Skeletal muscle cell (primary cell): ENCODE measurements at regions not wholly inside any gene's neighbourhood (a gene's known extent, or its start where the extent isn't known, plus 50 kb on each side); places are given as distances from the start of the nearest gene placed in this dataset.
A peak's percentile ranks its signal among the peaks of the same experiment; 100 is the strongest.

ENCODE experiments used
- DNase-seq: peaks from one replicate; pipeline ENCODE4 v3.0.0-alpha.2; 2010; ENCODE audit warnings: low read depth
- H3K4me3 ChIP-seq: 2 replicates; pipeline ENCODE4 v1.5.1; 2011; ENCODE audit warnings: low read depth, mild to moderate bottlenecking, control low read depth, low read length, moderate library complexity

GRCh38 chr21:27145134-27145798 lies 178.4 kb upstream of the ADAMTS5 start:
- DNase-seq: no peak
- no peak overlapping the region for H3K4me3 ChIP-seq

GRCh38 chr21:27143476-27143875 lies 176.6 kb upstream of the ADAMTS5 start:
- no peak overlapping the region for H3K4me3 ChIP-seq
- DNase-seq: no peak

GRCh38 chr21:27139526-27139925 lies 172.6 kb upstream of the ADAMTS5 start:
- no peak overlapping the region for H3K4me3 ChIP-seq
- DNase-seq: no peak

GRCh38 chr21:27134516-27134915 lies 167.6 kb upstream of the ADAMTS5 start:
- peak; percentile 27 for DNase-seq
- no peak overlapping the region for H3K4me3 ChIP-seq

GRCh38 chr21:27132266-27132665 lies 165.4 kb upstream of the ADAMTS5 start:
- DNase-seq: peak; percentile 84
- no peak overlapping the region for H3K4me3 ChIP-seq

- DNase-seq: no peak
- H3K4me3 ChIP-seq: no peak overlapping the region
Observed at GRCh38 chr21:27130154-27130553, 163.3 kb upstream of the ADAMTS5 start.

- no peak for DNase-seq
- H3K4me3 ChIP-seq: no peak overlapping the region
Observed at GRCh38 chr21:27129694-27130093, 162.8 kb upstream of the ADAMTS5 start.

- no peak for DNase-seq
- H3K4me3 ChIP-seq: no peak overlapping the region
Observed at GRCh38 chr21:27129215-27129614, 162.3 kb upstream of the ADAMTS5 start.

GRCh38 chr21:27126140-27126539 lies 159.3 kb upstream of the ADAMTS5 start:
- H3K4me3 ChIP-seq: no peak overlapping the region
- no peak for DNase-seq

- no peak overlapping the region for H3K4me3 ChIP-seq
- no peak for DNase-seq
Observed at GRCh38 chr21:27122686-27123085, 155.8 kb upstream of the ADAMTS5 start.

GRCh38 chr21:27114111-27114510 lies 147.2 kb upstream of the ADAMTS5 start:
- no peak overlapping the region for H3K4me3 ChIP-seq
- DNase-seq: no peak

- H3K4me3 ChIP-seq: no peak overlapping the region
- no peak for DNase-seq
Observed at GRCh38 chr21:27112186-27112585, 145.3 kb upstream of the ADAMTS5 start.

- no peak for DNase-seq
- no peak overlapping the region for H3K4me3 ChIP-seq
Observed at GRCh38 chr21:27110956-27111355, 144.1 kb upstream of the ADAMTS5 start.

- no peak for DNase-seq
- no peak overlapping the region for H3K4me3 ChIP-seq
Observed at GRCh38 chr21:27108701-27109100, 141.8 kb upstream of the ADAMTS5 start.

GRCh38 chr21:27108228-27108627 lies 141.3 kb upstream of the ADAMTS5 start:
- DNase-seq: no peak
- no peak overlapping the region for H3K4me3 ChIP-seq

- no peak for DNase-seq
- H3K4me3 ChIP-seq: no peak overlapping the region
Observed at GRCh38 chr21:27104846-27105431, 138.1 kb upstream of the ADAMTS5 start.

GRCh38 chr21:27103768-27104167 lies 136.9 kb upstream of the ADAMTS5 start:
- H3K4me3 ChIP-seq: no peak overlapping the region
- no peak for DNase-seq

- H3K4me3 ChIP-seq: no peak overlapping the region
- no peak for DNase-seq
Observed at GRCh38 chr21:27101523-27101922, 134.6 kb upstream of the ADAMTS5 start.

GRCh38 chr21:27094184-27094948 lies 127.5 kb upstream of the ADAMTS5 start:
- DNase-seq: no peak
- no peak overlapping the region for H3K4me3 ChIP-seq

- no peak overlapping the region for H3K4me3 ChIP-seq
- no peak for DNase-seq
Observed at GRCh38 chr21:27086630-27087029, 119.7 kb upstream of the ADAMTS5 start.

- no peak overlapping the region for H3K4me3 ChIP-seq
- no peak for DNase-seq
Observed at GRCh38 chr21:27086186-27086585, 119.3 kb upstream of the ADAMTS5 start.
